ENCODE measurements at regions not wholly inside any gene's neighbourhood (a gene's known extent, or its start where the extent isn't known, plus 50 kb on each side); places are given as distances from the start of the nearest gene placed in this dataset.

DNA sequence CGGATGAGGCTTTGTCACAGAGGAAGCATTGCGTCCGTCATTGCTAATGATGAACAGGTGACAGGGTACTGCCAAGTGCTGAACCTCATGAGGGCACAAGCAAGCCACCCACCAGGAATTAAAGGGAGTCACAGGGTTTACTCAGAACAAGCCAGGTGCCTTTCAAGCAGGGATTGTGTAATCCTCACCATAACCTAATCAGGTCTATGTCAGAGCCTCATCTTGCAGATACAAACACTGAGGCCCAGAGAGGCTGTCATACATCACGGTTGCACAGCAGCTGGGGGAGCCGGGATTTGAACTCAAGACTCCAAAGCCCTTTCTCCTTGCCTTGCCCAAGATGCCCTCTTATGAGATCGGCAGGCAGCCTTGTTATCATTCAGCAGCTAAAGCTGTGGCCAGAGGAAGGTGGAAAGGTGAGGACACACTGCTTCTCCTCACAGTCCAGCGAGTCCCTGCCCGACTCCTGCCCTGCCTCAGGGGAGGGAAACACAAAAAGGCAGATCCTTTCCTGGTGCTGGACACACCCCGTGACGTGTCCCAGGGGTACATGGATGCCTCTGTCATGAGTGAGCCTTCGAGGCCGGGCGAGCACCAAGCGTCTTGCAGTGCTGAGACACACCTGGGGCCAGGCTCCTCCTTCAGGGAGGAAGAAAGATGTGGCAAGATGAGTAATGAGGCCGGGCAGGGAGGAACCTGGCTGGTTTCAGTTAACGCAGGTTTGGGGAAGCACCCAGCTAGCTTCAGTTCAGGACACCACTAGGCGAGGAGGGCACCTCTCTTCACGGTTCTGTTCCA is 214.9 kb downstream of the LY86 start:
- no peaks in the 10 kb centered on the region for H3K27me3 Mint-ChIP-seq
- peaks cover 34% of the 10 kb centered on the region for H3K4me1 Mint-ChIP-seq
- H3K4me3 Mint-ChIP-seq, result no peak overlapping the region
- no peak overlapping the region for H3K27ac Mint-ChIP-seq
- no peaks in the 10 kb centered on the region for H3K9me3 Mint-ChIP-seq
- peak; percentile 27 for DNase-seq
- H3K36me3 Mint-ChIP-seq, result no peaks in the 10 kb centered on the region

GRCh38 chr6:6804843-6805615 is 216.5 kb downstream of the LY86 start:
- no peak for DNase-seq
- H3K4me1 Mint-ChIP-seq, result peaks cover 21% of the 10 kb centered on the region
- H3K27ac Mint-ChIP-seq, result no peak overlapping the region
- no peaks in the 10 kb centered on the region for H3K27me3 Mint-ChIP-seq
- H3K36me3 Mint-ChIP-seq, result no peaks in the 10 kb centered on the region
- H3K9me3 Mint-ChIP-seq, result no peaks in the 10 kb centered on the region
- H3K4me3 Mint-ChIP-seq, result no peak overlapping the region

GRCh38 chr6:6806844-6807518 is 218.5 kb downstream of the LY86 start:
- Mint-ChIP-seq H3K4me3 (no peak overlapping the region), H3K27ac (no peak overlapping the region), H3K36me3 (no peaks in the 10 kb centered on the region), H3K9me3 (no peaks in the 10 kb centered on the region), H3K4me1 (peaks cover 26% of the 10 kb centered on the region), H3K27me3 (no peaks in the 10 kb centered on the region)
- no peak for DNase-seq

DNA sequence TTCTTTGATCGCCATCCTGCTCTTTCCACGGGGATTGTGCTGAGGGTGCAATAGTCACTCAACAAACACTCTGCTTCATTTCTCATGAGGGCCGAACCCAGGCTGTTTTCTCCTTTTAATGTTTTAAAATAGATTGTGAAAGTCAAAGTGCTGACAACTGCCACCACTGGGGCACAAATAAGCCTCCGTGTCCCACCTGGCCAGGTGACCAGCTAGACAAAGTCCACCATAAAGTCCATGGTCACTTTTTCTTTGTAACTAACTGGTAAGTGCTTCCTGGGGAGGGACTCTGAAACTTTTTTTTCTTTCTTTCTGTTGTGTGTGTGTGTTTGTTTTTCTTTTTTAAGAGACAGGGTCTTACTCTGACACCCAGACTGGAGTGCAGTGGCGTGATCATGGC is 219.8 kb downstream of the LY86 start:
- H3K9me3 Mint-ChIP-seq, result no peaks in the 10 kb centered on the region
- no peaks in the 10 kb centered on the region for H3K36me3 Mint-ChIP-seq
- no peak for DNase-seq
- H3K27me3 Mint-ChIP-seq, result no peaks in the 10 kb centered on the region
- no peak overlapping the region for H3K4me3 Mint-ChIP-seq
- H3K4me1 Mint-ChIP-seq, result peaks cover 29% of the 10 kb centered on the region
- H3K27ac Mint-ChIP-seq, result no peak overlapping the region

- Mint-ChIP-seq H3K4me1 (peaks cover 24% of the 10 kb centered on the region), H3K36me3 (no peaks in the 10 kb centered on the region), H3K4me3 (no peak overlapping the region)
These were observed 220.4 kb downstream of the LY86 start for GRCh38 chr6:6808915-6809314.

DNA sequence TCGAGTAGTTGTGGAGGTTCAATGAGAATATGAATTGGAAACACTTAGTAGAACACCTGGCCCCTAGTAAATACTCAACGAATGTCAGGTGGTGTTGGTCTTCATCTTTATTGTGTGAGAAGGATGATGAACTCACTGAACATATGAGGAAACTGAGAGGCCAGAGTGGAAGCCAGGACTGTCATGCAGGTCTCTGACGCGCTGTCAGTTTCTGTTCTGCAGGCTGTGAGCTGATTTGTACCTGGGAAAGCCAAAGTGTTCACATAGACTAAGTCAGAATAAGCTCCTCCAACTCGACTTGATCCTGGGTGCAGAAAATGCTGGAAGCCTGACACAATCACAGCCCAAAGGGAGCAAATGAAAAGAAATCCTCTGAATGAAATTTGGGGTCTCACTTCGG is 222.2 kb downstream of the LY86 start:
- Mint-ChIP-seq H3K9me3 (no peaks in the 10 kb centered on the region), H3K27me3 (no peaks in the 10 kb centered on the region), H3K4me1 (peaks cover 21% of the 10 kb centered on the region), H3K36me3 (no peaks in the 10 kb centered on the region), H3K27ac (no peak overlapping the region), H3K4me3 (peak overlapping the region; percentile 84)
- DNase-seq, result no peak

More at GRCh38 chr6:6808915-6809314, 220.4 kb downstream of the LY86 start:
- Mint-ChIP-seq H3K9me3 (no peaks in the 10 kb centered on the region), H3K27me3 (no peaks in the 10 kb centered on the region), H3K27ac (no peak overlapping the region)
- DNase-seq, result no peak

DNA sequence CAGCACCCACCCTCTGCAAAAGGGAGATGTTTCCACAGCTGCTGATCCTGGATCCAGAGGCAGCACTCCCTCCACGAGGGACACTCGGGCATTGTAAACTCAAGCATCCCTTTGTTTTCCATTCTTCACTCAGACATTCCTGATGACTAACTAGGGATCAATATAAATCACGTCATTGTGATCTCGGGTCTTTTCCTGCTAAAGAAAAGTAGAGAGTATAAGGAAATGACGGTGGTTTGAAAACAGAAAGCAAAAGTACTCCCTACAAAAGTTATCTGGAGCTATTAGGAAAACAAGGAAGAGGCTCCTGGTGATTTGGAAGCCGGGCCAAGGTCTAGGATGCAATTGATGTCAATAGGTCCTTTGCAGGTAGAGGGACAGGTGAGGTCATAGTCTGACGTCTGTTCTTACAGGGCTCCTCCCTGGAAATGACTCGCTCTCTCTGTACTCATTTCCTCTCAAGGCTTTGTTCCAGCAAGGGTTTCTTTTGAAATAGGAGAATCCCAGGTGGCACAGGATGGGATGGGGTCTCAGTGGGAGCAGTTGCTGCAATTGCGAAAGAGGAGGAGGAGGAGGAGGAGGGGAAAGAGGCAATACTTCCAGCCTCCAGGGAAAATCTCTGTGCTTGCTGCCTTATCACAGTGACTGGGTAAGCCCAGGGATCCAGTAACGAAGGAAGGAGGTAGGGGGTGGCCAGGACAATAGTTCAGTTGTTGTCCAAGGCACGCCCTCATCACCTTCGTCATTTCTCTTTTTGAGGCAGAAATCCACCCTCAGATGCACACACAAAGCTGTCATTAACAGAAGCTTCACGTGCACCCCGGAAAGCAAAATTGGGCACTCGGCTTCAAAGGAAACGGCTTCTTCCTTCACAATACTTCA is 222.8 kb downstream of the LY86 start:
- peak overlapping the region; percentile 84 for H3K4me3 Mint-ChIP-seq
- no peaks in the 10 kb centered on the region for H3K27me3 Mint-ChIP-seq
- no peaks in the 10 kb centered on the region for H3K36me3 Mint-ChIP-seq
- peaks cover 22% of the 10 kb centered on the region for H3K4me1 Mint-ChIP-seq
- H3K9me3 Mint-ChIP-seq, result no peaks in the 10 kb centered on the region
- peak; percentile 14 for DNase-seq
- peak overlapping the region; percentile 72 for H3K27ac Mint-ChIP-seq

DNA sequence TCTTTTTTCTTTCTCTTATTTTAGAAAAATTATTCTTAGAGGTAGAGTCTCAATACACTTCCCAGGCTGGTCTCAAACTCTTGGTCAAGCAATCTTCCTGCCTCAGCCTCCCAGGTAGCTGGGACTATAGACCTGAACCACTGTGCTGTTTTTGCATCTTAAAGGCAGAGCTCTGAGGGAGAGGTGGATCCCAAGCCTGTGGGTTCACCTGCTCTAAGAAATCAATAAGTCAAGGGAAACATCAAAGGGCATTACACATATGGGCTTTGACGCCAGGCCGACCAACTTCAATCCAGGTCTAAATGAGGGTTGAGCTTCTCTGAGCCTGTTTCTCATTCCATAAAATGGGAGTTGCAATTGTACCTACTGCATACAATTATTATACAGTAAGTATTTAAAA is 223.9 kb downstream of the LY86 start:
- Mint-ChIP-seq H3K4me1 (peaks cover 25% of the 10 kb centered on the region), H3K27me3 (no peaks in the 10 kb centered on the region), H3K9me3 (no peaks in the 10 kb centered on the region), H3K36me3 (no peaks in the 10 kb centered on the region), H3K27ac (no peak overlapping the region), H3K4me3 (no peak overlapping the region)
- DNase-seq, result no peak

DNA sequence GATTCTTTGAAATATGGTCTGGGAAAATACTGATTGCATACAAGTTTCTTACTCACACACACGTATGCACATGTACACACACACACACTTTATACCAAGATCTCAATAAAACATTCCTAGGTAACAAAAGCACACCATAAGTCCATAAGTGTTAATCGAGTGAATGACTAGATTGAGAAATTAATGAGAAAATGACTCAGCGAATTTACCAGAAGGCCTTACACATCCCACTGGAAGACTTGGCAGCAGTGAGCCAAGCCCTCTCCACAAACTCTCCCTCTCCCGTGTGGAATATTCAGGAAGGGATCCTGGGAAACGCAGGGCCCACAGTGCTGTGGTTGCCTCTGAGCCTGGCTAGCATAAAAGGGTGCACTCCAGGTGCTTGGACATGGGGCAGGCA is 227.2 kb downstream of the LY86 start:
- Mint-ChIP-seq H3K36me3 (no peaks in the 10 kb centered on the region), H3K4me1 (peaks cover 21% of the 10 kb centered on the region), H3K27me3 (peaks cover 8% of the 10 kb centered on the region), H3K27ac (no peak overlapping the region), H3K9me3 (no peaks in the 10 kb centered on the region), H3K4me3 (no peak overlapping the region)
- DNase-seq, result no peak

GRCh38 chr6:6816716-6817115 is 228.2 kb downstream of the LY86 start:
- H3K4me1 Mint-ChIP-seq, result peaks cover 12% of the 10 kb centered on the region
- no peak overlapping the region for H3K4me3 Mint-ChIP-seq
- H3K27me3 Mint-ChIP-seq, result peaks cover 9% of the 10 kb centered on the region
- no peaks in the 10 kb centered on the region for H3K9me3 Mint-ChIP-seq
- H3K36me3 Mint-ChIP-seq, result no peaks in the 10 kb centered on the region
- DNase-seq, result no peak
- no peak overlapping the region for H3K27ac Mint-ChIP-seq

DNA sequence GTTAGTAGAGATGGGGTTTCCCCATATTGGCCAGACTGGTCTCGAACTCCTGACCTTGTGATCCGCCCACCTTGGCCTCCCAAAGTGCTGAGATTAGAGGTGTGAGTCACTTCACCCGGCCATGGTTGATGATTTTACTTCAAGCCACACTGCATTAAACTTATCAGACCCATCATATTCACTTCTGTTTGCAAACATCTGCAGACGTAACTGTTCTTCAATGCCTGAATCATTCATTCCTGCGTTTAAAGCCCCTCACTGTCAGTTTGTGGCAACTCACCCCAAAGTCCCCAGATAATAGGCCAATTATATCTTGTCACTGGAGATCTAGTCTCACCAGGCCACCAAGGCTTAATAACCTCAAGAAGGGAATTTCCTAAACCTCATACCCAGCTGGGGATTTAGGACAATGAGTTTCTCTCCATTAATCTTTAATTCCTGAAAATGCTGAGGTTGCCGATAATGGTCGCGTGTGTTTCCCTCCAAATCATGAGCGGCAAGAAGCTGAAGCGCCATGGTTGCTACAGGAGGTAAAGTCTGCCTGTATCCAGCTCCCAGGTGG is 229.6 kb downstream of the LY86 start:
- Mint-ChIP-seq H3K9me3 (no peaks in the 10 kb centered on the region), H3K4me1 (peaks cover 5% of the 10 kb centered on the region), H3K27me3 (peaks cover 9% of the 10 kb centered on the region), H3K36me3 (no peaks in the 10 kb centered on the region), H3K27ac (no peak overlapping the region), H3K4me3 (no peak overlapping the region)
- no peak for DNase-seq

- Mint-ChIP-seq H3K27ac (no peak overlapping the region), H3K4me1 (peaks cover 11% of the 10 kb centered on the region), H3K4me3 (no peak overlapping the region), H3K9me3 (no peaks in the 10 kb centered on the region), H3K36me3 (no peaks in the 10 kb centered on the region), H3K27me3 (peaks cover 21% of the 10 kb centered on the region)
- DNase-seq, result no peak
These were observed 232.2 kb downstream of the LY86 start for GRCh38 chr6:6820641-6821238.

- Mint-ChIP-seq H3K4me3 (no peak overlapping the region), H3K36me3 (no peaks in the 10 kb centered on the region), H3K27me3 (peaks cover 21% of the 10 kb centered on the region), H3K4me1 (peaks cover 7% of the 10 kb centered on the region), H3K9me3 (no peaks in the 10 kb centered on the region), H3K27ac (no peak overlapping the region)
- DNase-seq, result no peak
These were observed 233.2 kb downstream of the LY86 start for GRCh38 chr6:6821639-6822261.

- H3K9me3 Mint-ChIP-seq, result no peaks in the 10 kb centered on the region
- no peak overlapping the region for H3K27ac Mint-ChIP-seq
- no peaks in the 10 kb centered on the region for H3K36me3 Mint-ChIP-seq
- no peak overlapping the region for H3K4me3 Mint-ChIP-seq
- H3K27me3 Mint-ChIP-seq, result peaks cover 25% of the 10 kb centered on the region
- DNase-seq, result no peak
- peaks cover 6% of the 10 kb centered on the region for H3K4me1 Mint-ChIP-seq
These were observed 234.5 kb downstream of the LY86 start for GRCh38 chr6:6823030-6823429.
